Stimulated activated CD4-positive, alpha-beta T cell treated with anti-CD3 and anti-CD28 coated beads, Interleukin-1b, Interleukin-23, amount 100 ng/mL, for 24 hours (primary cell): ENCODE measurements at regions not wholly inside any gene's neighbourhood (a gene's known extent, or its start where the extent isn't known, plus 50 kb on each side); places are given as distances from the start of the nearest gene placed in this dataset.

Experiments
- DNase-seq, 4 experiments: peaks; one replicate each; pipeline ENCODE4 v3.0.0-alpha.2; 2020; ENCODE audit warnings: low read depth in 4 of 4, low spot score in 1 of 4

DNA sequence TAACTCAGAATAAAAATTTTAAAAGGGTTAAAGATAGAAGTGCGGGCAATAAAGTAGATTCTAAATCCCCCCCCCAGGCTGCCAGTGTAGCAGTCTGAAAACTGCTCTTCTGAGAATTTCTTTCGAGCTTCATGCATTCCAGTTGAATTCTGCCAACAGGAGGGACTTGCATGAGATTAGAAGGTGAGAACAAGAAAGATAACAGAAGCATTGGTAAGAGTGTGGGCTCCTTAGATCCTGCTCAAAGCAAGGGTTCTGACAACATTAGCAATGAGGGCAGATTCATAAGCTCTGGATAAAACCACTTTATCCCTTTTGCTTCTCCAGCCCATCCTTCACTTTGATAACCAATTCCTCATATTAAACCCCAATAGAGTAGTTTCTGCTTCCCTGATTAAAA lies 235.9 kb upstream of the CDH6 start:
- no peak for DNase-seq

DNA sequence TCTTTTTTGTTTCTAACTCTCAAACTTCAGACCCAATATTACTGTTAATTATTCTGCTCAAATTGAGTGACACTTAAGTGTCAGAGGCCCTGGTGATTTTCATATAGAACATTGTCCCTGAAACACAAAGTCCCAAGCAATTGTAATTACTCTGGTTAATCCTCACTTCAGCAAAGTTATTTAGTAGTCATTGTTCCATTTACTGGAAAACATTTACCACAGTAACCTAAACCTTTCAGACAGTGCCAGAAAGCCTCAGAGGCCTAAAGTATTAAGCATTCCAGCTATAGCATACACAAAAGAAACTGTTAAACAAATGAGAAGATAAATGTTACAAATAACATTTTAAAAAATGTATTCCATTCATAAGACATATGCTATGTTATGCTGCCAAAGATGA lies 237.2 kb upstream of the CDH6 start:
- no peak for DNase-seq

DNA sequence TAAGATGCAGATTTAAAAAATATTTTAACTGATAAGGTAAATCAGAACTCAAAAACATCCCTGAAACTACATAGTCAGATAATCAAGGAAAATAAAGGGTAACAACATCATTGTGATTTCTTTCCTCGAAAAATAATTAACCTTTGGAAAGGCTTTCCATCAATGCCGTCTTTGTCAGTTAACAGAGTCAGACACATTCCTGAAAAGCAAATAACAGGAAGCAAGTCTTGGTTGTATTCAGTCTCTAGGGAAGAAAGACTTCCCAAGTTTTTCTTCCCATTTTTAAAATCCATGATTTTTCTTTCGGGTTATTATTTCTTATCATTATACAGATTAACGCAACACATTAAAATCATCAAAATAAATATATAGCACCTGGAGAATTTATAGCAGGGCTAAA lies 256.4 kb upstream of the CDH6 start:
- no peak for DNase-seq

DNA sequence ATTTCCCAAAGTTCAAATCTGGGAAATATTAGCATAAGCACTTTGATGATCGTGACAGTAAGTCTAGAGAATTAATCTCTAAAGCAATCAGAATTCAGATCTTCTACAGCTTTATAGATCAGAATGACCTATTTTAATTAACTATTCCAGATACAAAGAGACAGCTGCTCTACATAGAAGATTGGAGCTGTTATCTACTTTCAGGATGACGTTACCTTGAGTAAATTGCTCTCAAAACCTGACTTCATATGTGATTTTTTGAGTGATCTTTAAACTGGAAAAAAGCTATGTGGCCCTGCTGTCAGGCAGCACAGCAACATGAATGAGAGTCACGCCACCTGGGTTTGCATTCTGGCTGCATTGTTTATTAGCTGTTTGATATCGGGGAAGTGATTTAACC lies 259.9 kb upstream of the CDH6 start:
- DNase-seq = no peak

DNA sequence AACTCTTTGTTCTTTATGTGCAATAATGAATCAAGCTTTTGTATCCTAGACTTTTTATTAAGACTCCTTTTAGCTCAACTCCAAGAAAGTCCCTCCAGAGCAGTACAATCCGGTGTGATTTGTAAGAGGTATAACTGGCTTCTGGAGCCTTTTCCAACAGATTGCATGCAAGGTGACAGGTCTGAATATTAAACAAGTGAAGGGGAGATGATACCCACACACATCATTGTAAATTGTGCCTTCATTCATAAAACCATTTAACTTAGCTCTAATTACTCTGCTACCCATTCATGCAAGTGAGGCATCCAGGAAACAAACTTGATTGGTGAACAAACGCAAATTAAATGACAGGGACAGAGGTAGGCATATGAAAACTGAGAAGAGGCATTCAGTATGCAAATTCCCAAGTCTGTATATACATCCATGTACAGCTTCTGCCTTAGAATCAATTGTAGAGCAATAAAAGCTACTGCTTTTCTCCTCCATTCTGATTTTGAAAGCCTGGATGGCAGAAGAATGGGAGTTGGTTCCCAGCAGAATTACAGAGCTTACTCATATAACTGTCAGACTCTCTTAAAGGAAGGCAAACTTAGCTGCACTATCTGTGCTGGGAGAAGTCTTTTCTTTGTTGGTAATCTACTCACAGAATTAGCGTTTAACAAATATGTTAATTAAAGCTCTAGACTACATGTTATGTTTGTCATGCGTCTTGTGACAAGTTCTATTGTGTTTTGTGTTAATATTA lies 261.0 kb upstream of the CDH6 start:
- no peak for DNase-seq

DNA sequence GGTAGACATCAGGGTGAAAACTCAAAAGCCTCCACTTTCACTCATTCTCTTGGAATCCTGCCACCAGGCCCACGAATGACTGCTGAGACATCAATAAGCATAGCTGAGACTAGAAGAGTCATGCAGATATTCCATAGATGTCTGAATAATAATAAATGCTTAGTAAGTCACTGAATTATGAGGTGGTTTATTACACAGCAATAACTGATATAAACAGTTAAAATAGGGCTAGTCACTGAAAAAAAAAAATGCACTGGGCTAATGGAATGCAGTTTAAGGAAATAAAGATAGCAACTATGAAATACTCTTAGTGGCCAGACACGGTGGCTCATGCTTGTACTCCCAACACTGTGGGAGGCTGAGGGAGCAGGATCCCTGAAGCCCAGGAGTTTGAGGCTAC lies 262.8 kb upstream of the CDH6 start:
- no peak for DNase-seq

DNA sequence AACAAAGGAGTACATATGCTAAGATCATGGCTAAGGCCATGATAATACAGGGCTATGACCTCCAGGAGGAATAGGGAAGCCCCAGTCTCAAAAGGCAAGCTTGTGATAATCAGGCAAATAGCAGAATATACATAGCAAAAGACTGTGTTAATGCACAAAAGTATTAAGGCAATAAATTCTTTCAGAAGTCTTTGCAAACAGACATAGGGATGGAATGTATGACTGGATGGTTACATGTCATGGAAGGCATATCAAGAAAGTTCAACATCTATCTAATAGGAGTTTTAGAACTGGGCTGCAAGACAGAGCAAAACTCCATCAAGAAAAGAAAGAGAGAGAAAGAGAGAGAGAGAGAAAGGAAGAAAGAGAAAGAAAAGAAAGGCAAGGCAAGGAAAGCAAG lies 264.5 kb upstream of the CDH6 start:
- DNase-seq = no peak

DNA sequence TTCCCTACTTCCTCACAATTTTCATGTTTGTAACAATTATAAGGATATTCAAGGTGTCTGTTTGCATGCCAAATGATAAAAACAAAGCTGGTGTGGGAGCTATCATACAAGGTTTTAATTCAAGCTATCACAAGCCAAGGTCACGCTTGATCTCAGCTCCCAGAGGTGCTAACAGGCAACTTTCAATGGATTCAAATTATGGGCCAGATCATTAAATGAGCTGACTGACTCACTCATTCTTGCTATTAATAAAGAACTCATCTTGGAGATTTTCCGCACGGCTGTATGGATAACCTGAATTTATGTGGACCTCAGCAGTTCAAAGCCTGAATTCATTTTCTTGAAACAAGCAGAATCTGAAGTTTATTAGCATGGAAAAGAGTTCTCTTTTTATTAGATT lies 267.3 kb upstream of the CDH6 start:
- no peak for DNase-seq

DNA sequence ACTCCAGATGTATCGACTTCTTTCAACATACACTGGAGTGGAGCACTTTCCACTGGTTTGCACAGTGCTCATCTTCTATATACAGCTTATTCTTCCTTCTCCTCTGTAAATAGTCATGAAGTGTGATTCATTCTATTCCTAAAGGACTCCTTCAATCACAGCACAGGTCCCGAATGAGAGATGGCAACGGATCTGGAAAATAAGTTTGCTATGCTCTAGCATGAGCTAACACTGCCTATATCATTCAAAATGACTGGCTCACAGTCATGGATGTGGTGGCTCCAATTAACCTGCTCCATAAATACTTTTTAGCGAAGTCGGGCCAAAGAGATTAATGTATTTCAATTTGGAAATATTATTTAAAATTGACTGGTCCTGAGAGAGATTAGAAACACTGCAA lies 272.1 kb upstream of the CDH6 start:
- DNase-seq = no peak

DNA sequence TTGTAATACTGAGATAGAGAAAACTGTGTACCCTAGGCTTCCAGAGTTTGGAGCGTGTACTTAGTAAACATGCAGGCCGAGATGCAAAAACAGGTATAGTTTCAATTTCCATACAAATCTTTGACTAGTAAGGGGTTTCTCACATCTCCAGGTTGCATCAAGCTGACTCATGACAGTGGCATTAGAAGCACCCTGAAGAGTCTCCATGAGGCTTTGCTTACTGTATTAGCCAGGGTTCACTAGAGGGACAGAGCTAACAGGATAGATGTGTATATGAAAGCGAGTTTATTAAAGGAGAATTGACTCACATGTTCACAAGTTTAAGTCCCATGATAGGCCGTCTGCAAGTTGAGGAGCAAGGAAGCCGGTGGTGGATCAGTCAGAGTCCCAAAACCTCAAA lies 275.3 kb upstream of the CDH6 start:
- DNase-seq = no peak

DNA sequence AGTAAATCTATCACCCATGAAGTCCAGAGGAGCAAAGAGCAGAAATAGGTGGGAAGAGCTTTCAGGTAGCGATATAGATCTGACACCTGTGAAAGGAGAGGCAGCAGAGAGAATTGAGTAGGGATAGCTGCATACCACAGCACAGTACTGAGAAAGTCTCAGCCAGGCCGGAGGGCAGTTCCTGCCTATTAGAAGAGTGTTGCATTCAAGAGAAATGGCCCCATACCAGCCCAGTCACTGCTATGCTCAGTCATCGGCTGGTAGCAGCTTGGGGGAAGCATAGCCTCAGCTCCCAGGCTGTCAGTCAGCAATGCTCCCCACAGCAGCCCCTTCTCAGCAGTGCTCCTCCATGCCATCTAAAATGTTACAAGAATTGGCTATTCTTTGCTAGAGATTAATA lies 285.1 kb upstream of the CDH6 start:
- no peak for DNase-seq

DNA sequence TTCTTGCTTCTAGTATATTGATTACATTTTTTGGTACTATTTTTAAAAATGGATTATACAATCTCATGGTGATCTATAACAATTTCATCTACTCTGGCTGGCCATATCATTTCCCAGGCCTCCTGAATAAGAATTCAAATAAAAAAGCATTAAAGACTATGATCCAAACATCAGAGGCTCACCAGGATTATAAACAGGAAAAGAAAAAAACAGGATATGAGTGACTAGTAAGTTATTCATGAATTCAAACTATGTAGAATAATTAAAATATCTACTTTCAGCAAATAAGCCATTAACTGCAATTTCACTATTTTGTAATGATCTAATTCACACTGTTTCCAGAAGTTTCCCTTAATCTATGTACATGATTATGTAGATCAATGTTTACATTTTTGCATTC lies 293.1 kb upstream of the CDH6 start:
- no peak for DNase-seq

DNA sequence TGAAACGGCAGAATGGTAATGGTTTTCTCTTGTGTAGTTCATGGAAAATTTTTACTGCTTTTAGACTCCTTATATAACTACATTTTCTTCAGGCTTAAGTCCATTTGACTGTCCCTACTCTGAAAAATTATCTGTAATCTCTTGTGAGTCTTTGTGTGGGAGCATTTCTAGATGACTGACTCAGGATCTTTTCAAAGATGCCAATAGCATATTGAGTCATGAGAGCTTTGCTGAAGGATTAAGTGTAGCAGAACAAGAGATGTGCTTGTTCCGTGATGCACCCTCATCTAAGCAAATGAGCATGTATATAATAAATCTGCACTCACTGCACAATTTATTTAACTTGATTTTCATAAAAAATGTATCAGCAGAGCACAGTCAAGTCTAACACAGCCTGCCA lies 298.7 kb upstream of the CDH6 start:
- DNase-seq = no peak

DNA sequence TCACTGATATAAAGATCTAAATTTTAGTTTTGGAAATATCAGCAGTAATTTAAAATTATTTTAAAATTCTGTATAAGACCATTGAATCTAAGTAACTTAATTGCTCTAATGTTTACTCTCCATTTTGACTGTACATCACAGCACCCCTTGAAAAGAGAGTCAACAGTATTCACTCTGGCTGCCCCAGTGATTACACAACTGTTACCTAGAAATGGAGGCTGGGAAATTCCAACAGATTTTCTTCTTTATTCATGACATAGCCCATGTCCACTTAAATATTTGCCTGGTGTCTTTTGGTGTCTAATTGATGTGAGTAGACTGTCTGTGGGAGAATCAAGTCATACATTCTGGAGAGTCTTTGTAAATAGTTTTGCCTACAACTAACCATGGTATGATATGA lies 301.8 kb upstream of the CDH6 start:
- DNase-seq = no peak

DNA sequence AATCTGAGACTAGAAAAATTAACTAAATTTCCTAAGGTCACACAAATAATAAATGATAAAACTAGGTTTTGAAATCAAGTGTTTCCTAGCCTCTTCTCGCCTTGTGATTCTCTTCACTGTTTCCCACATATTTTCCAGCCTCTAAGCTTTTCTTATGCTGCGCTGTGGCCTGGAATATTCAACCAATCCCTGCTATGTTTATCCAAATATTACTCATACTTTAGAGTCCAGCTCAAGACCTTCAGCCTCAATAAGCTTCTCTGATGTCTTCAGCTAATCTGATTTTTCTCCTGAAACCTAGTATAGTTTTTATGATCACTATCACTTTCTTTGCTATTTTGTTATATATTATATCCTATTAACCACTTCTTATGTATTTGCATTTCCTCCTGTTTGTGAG lies 303.1 kb upstream of the CDH6 start:
- DNase-seq = no peak

DNA sequence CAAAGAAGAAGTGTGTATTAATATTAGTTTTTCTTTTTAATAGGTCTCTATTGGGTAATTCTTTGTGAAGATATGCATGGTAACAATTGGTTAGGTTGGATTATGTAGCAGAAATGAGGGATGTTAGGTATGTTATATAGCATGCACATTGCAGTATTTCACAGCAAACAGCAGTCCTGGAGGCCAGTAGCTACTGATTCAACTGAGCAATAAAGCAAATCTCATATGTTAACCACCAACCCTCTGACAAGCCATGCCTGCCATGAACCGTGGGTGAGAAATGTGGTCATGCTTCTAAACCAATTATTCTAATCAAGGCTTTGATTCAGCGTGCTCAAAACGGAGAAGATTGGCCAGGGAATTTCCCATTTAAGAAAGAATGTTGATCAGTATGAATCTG lies 313.0 kb upstream of the CDH6 start:
- no peak for DNase-seq

DNA sequence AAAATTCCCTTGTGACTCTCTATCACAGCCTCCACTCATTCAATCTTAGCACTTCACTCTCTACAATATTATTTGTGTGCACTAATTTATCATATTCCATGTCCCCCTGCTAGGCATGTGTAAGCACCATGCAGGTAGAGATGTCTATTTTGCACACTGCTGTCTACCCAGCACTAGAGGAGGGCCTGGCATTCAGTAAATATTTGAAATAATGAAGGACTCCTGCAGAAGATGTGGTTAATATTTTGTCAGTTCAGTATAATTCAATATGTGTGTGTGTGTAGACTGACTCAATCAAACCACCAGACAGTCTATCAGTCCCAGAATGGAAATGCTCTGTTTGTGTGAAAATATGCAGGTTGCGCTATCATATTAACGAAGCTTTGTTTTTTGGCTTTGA lies 313.6 kb upstream of the CDH6 start:
- no peak for DNase-seq

DNA sequence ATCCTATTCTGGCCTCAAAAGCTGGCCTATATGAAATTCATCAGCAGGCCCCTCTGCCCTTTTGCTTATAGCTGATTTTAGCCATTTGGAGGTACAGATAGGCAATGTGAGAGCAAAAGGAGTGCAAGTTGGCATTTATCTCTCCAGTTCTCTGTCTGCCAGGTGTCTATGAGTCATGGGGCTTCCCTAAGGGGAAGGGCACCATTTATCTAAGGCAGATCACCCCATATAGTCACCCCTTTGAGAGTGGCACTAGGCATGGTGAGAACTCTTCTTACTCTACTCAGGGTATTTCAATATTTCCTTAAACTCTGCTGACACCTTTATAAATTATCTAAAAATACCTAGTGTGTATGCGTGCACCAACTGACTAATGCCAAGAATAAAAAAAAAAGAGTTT lies 314.7 kb upstream of the CDH6 start:
- DNase-seq = no peak

DNA sequence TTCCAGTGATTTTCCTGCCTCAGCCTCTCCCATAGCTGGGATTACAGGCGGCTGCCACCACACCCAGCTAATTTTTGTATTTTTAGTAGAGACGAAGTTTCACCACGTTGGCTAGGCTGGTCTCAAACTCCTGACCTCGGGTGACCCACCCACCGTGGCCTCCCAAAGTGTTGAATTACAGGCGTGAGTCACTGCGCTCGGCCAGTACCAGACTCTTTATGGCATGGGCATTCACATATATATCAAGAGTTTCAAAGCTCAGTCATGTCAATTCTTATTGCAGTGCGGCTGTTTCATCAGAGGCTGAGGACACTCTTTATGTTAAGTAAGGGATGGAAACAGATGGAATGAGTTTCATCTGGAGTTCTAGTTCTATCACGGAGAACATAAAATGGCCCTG lies 315.2 kb upstream of the CDH6 start:
- no peak for DNase-seq

DNA sequence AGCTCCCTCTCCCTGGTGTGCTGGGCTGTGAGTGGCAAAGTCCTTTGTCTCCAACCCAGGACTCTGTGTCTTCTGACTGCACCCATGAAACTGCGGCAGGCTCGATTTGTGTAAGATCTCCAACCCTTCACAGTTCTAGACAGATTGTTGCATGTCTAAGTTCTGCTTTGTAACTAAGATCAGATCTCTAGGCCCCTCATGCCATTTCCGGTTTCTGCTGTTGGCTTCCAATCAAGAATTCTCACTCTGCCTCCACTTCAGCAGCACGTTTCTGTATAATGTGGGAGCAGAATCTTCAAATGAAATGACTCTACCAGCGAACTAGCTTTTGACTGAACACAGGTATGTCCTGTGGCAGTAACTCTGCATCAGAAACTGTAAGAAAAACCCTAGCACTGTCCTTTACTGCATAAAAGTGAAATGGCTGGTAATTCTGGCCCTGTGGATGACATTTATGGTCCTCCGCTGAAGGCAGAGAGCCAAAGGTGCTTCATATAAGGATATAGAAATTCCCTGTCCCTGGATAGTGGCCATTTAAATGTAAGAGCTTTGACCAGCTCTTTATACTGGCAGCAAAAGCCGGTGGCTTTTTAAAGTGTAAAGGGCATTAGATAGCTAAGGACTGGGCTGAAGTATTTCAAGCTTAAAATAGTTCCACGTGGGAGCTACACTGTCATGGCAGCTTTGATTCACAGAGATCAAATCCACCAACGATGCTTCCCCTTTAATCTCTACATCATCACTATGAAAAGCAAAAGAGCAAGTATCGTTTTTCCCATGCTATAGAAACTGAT lies 319.0 kb upstream of the CDH6 start:
- no peak for DNase-seq

DNA sequence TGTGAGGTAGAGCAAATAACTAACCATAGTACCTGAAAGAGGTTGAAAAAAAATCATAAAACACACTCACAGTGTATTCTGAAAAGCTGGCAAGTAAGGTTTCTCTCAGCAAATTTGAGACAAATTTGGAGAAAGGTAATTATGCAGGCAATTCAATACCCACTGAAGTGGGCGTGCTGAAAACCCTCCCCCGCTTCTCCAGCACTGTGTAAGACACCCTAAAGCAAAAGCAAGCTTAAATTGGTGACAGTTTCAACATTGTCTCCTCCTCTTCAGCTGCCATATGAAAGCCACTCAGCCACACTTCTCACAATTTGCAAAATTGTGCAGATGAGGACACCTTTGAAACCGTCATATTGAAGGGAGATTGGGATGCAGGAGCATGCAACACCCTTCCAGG lies 322.3 kb upstream of the CDH6 start:
- no peak for DNase-seq

DNA sequence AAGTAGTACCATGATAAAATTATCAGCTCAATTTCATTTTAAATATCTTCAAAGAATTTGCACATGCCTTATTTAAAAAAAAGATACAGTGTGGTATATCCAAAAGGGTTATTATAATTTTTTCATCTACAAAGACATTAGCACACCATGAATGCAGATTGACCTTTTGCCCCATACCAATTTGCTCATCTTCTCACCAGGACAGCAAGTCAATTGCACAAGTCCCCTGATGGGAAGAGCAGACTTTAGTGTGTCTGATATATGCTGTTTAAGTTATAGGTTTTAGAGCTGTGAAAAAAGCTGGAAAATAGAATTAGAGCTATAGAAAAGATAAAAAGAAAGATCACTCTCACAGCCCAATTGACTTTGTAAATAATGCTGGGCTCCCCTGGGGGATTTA lies 325.8 kb upstream of the CDH6 start:
- DNase-seq = no peak

DNA sequence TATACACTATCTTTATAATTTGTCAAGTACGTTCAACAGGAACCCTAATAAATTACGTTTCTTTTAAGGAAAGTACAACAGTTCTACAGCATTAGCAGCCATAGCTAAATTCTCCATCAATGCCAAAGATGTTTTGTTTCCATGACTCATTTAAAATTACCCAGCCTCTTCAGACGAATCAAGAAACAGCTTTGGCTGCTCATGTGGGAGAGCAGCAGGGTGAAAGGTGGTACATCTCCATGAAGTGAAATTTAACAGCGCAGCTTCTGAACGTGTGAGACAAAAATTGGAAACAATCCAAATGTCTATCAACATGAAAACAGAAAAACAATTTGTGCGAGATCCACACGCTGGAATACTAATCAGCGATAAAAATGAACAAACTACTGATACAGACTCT lies 327.3 kb upstream of the CDH6 start:
- DNase-seq = no peak
